Epithelial cell of prostate (primary cell): ENCODE measurements at regions not wholly inside any gene's neighbourhood (a gene's known extent, or its start where the extent isn't known, plus 50 kb on each side); places are given as distances from the start of the nearest gene placed in this dataset.

ENCODE experiments used
- DNase-seq: peaks from one replicate; pipeline ENCODE4 v3.0.0-alpha.2; 2011; ENCODE audit warnings: low read depth, low spot score
- H3K27ac ChIP-seq: fragments of 450-650 bp; 2 replicates; pipeline ENCODE4 v1.5.1; 2017; ENCODE audit warnings: mild to moderate bottlenecking

GRCh38 chr9:126017758-126018157, 270.6 kb downstream of the PBX3 start:
- no peak for DNase-seq
- H3K27ac ChIP-seq = no peak overlapping the region

- H3K27ac ChIP-seq = no peak overlapping the region
- DNase-seq = no peak
Measured at GRCh38 chr9:126020836-126021235, 273.7 kb downstream of the PBX3 start.

GRCh38 chr9:126023962-126024361, 276.8 kb downstream of the PBX3 start:
- no peak for DNase-seq
- H3K27ac ChIP-seq = no peak overlapping the region

GRCh38 chr9:126024581-126025230, 277.5 kb downstream of the PBX3 start:
- DNase-seq = no peak
- H3K27ac ChIP-seq = no peak overlapping the region

- H3K27ac ChIP-seq = no peak overlapping the region
Measured at GRCh38 chr9:126025991-126026390, 278.8 kb downstream of the PBX3 start.

GRCh38 chr9:126027566-126027965, 280.4 kb downstream of the PBX3 start:
- DNase-seq = no peak
- no peak overlapping the region for H3K27ac ChIP-seq

More at GRCh38 chr9:126025991-126026390, 278.8 kb downstream of the PBX3 start:
- DNase-seq = no peak

- H3K27ac ChIP-seq = no peak overlapping the region
- no peak for DNase-seq
Measured at GRCh38 chr9:126028746-126029145, 281.6 kb downstream of the PBX3 start.

- H3K27ac ChIP-seq = no peak overlapping the region
- DNase-seq = no peak
Measured at GRCh38 chr9:126030716-126031115, 283.5 kb downstream of the PBX3 start.

- DNase-seq = no peak
- no peak overlapping the region for H3K27ac ChIP-seq
Measured at GRCh38 chr9:126031116-126031515, 283.9 kb downstream of the PBX3 start.

GRCh38 chr9:126032135-126032534, 285.0 kb downstream of the PBX3 start:
- no peak overlapping the region for H3K27ac ChIP-seq
- DNase-seq = no peak

GRCh38 chr9:126033318-126033717, 286.1 kb downstream of the PBX3 start:
- no peak overlapping the region for H3K27ac ChIP-seq
- no peak for DNase-seq

GRCh38 chr9:126033956-126034355, 286.8 kb downstream of the PBX3 start:
- DNase-seq = no peak

GRCh38 chr9:126036881-126037291, 289.7 kb downstream of the PBX3 start:
- no peak for DNase-seq
- no peak overlapping the region for H3K27ac ChIP-seq

More at GRCh38 chr9:126033956-126034355, 286.8 kb downstream of the PBX3 start:
- H3K27ac ChIP-seq = no peak overlapping the region

GRCh38 chr9:126038790-126039189, 287.8 kb upstream of the MVB12B start:
- DNase-seq = no peak
- H3K27ac ChIP-seq = no peak overlapping the region

GRCh38 chr9:126043681-126044080, 282.9 kb upstream of the MVB12B start:
- H3K27ac ChIP-seq = no peak overlapping the region
- no peak for DNase-seq

GRCh38 chr9:126049088-126049487, 277.5 kb upstream of the MVB12B start:
- no peak for DNase-seq
- H3K27ac ChIP-seq = no peak overlapping the region

GRCh38 chr9:126049896-126050604, 276.6 kb upstream of the MVB12B start:
- H3K27ac ChIP-seq = no peak overlapping the region
- no peak for DNase-seq

GRCh38 chr9:126050605-126050990, 276.0 kb upstream of the MVB12B start:
- no peak overlapping the region for H3K27ac ChIP-seq
- DNase-seq = no peak

GRCh38 chr9:126051446-126052130, 275.0 kb upstream of the MVB12B start:
- H3K27ac ChIP-seq = no peak overlapping the region
- no peak for DNase-seq

- no peak overlapping the region for H3K27ac ChIP-seq
- DNase-seq = no peak
Measured at GRCh38 chr9:126052791-126053190, 273.8 kb upstream of the MVB12B start.

GRCh38 chr9:126053913-126054312, 272.7 kb upstream of the MVB12B start:
- DNase-seq = no peak

More at GRCh38 chr9:126053913-126054312, 272.7 kb upstream of the MVB12B start:
- no peak overlapping the region for H3K27ac ChIP-seq
